Naive thymus-derived CD4-positive, alpha-beta T cell (primary cell): ENCODE measurements at regions not wholly inside any gene's neighbourhood (a gene's known extent, or its start where the extent isn't known, plus 50 kb on each side); places are given as distances from the start of the nearest gene placed in this dataset.

Experiments
- ATAC-seq: fragments of 150-1000 bp; cut with Tn5 transposase; 2 replicates; pipeline ENCODE4 v1.10.0; 2021; ENCODE audit warnings: mild to moderate bottlenecking, moderate library complexity
- CTCF ChIA-PET: fragments of 350-600 bp; sonication (Branson Sonifier 250); formaldehyde crosslinking; loops from one replicate; lab custom pipeline; 2021; ENCODE audit warnings: antibody characterized with exemption; lab: Charles Lee
- POLR2A ChIA-PET: fragments of 350-600 bp; sonication (Branson Sonifier 250); formaldehyde crosslinking; loops from one replicate; lab custom pipeline; 2021; ENCODE audit warnings: antibody characterized with exemption, inconsistent platforms; lab: Charles Lee
- DNase-seq, 9 donors: peaks; one replicate each; pipeline versions ENCODE4 v3.0.0 to v3.0.0-alpha.2; 2020 to 2022; ENCODE audit warnings: mixed read lengths in 1 of 9
- H3K27ac ChIP-seq: one replicate; pipeline ENCODE4 v1.7.0; 2013; ENCODE audit warnings: mild to moderate bottlenecking, low read depth, low read length, moderate library complexity
- H3K27me3 ChIP-seq, 2 donors: one replicate each; pipeline ENCODE4 v1.7.0; 2013; ENCODE audit warnings: low read length in 2 of 2, mild to moderate bottlenecking in 2 of 2, moderate library complexity in 2 of 2; ENCODE audit not compliant: control insufficient read depth in 2 of 2, insufficient read depth in 2 of 2
- H3K36me3 ChIP-seq, 3 experiments: 1 replicate in 2 of 3; 2 replicates in 1 of 3; pipeline ENCODE4 v1.7.0; 2013; ENCODE audit warnings: low read length in 3 of 3, mild to moderate bottlenecking in 3 of 3, moderate library complexity in 1 of 3; ENCODE audit not compliant: insufficient read depth in 3 of 3, control insufficient read depth in 2 of 3
- H3K4me1 ChIP-seq, 2 donors: one replicate each; pipeline ENCODE4 v1.7.0; 2013; ENCODE audit warnings: low read length in 2 of 2, mild to moderate bottlenecking in 2 of 2, moderate library complexity in 1 of 2; ENCODE audit not compliant: control insufficient read depth in 2 of 2, insufficient read depth in 2 of 2
- H3K4me3 ChIP-seq: 2 replicates; pipeline ENCODE4 v1.7.0; 2013; ENCODE audit warnings: mild to moderate bottlenecking, low read length
- H3K9me3 ChIP-seq, 3 experiments: 1 replicate in 2 of 3; 2 replicates in 1 of 3; pipeline ENCODE4 v1.7.0; 2013; ENCODE audit warnings: low read length in 3 of 3; ENCODE audit not compliant: control insufficient read depth in 2 of 3
- H3K27ac Mint-ChIP-seq, 9 donors: one replicate each; pipeline ENCODE4 v1.8.0; 2020 to 2022; ENCODE audit warnings: mixed read lengths in 9 of 9, mild to moderate bottlenecking in 8 of 9, moderate library complexity in 5 of 9, inconsistent platforms in 2 of 9
- H3K27me3 Mint-ChIP-seq, 5 donors: one replicate each; pipeline ENCODE4 v1.8.0; 2021 to 2022; ENCODE audit warnings: mixed read lengths in 5 of 5, mild to moderate bottlenecking in 1 of 5
- H3K36me3 Mint-ChIP-seq, 5 donors: one replicate each; pipeline ENCODE4 v1.8.0; 2020 to 2022; ENCODE audit warnings: mixed read lengths in 5 of 5, mild to moderate bottlenecking in 3 of 5, inconsistent platforms in 1 of 5
- H3K4me1 Mint-ChIP-seq, 7 donors: one replicate each; pipeline ENCODE4 v1.8.0; 2020 to 2022; ENCODE audit warnings: mixed read lengths in 7 of 7, mild to moderate bottlenecking in 3 of 7, inconsistent platforms in 1 of 7
- H3K4me3 Mint-ChIP-seq, 10 donors: one replicate each; pipeline ENCODE4 v1.8.0; 2020 to 2022; ENCODE audit warnings: mild to moderate bottlenecking in 10 of 10, mixed read lengths in 10 of 10, moderate library complexity in 6 of 10, inconsistent platforms in 2 of 10
- H3K9me3 Mint-ChIP-seq, 11 donors: one replicate each; pipeline ENCODE4 v1.8.0; 2020 to 2022; ENCODE audit warnings: mixed read lengths in 11 of 11, mild to moderate bottlenecking in 4 of 11, inconsistent platforms in 1 of 11, moderate library complexity in 1 of 11
- intact Hi-C, 2 donors: fragments of 100-400 bp; cut with micrococcal nuclease; formaldehyde crosslinking; loops; one replicate each; pipeline ENCODE4 v1.15.1; 2023

GRCh38 chr6:169145991-169146501 lies 107.6 kb downstream of the THBS2 start:
- ATAC-seq (no peak), DNase-seq (no peak)
- Histone ChIP-seq H3K4me1 (no peaks in the 10 kb centered on the region), H3K4me3 (no peak overlapping the region), H3K27ac (no peak overlapping the region), H3K9me3 (no peaks in the 10 kb centered on the region), H3K27me3 (no peaks in the 10 kb centered on the region), H3K36me3 (no peaks in the 10 kb centered on the region)
- ChIA-PET POLR2A (no interaction called here), CTCF (no interaction called here)
- H3K27me3 Mint-ChIP-seq, result peaks cover 0 to 23% (median 6%) of the 10 kb centered on the region in 5 donors
- intact Hi-C loops, result no loop called here
- H3K27ac Mint-ChIP-seq, result no peak overlapping the region
- no peak overlapping the region for H3K4me3 Mint-ChIP-seq
- no peaks in the 10 kb centered on the region for H3K4me1 Mint-ChIP-seq
- no peaks in the 10 kb centered on the region for H3K36me3 Mint-ChIP-seq
- H3K9me3 Mint-ChIP-seq, result peaks cover 0 to 27% (median 9%) of the 10 kb centered on the region in 11 donors

- Histone ChIP-seq H3K9me3 (no peaks in the 10 kb centered on the region), H3K27me3 (no peaks in the 10 kb centered on the region), H3K4me1 (no peaks in the 10 kb centered on the region), H3K4me3 (no peak overlapping the region), H3K36me3 (no peaks in the 10 kb centered on the region), H3K27ac (no peak overlapping the region)
- Mint-ChIP-seq H3K4me1 (no peaks in the 10 kb centered on the region), H3K27me3 (peaks cover 0 to 23% (median 6%) of the 10 kb centered on the region in 5 donors), H3K27ac (no peak overlapping the region), H3K36me3 (no peaks in the 10 kb centered on the region), H3K4me3 (no peak overlapping the region), H3K9me3 (peaks cover 0 to 21% (median 9%) of the 10 kb centered on the region in 11 donors)
- DNase-seq, result no peak
- ATAC-seq, result no peak
- ChIA-PET POLR2A (no interaction called here), CTCF (no interaction called here)
- intact Hi-C loops, result no loop called here
Observed at GRCh38 chr6:169145496-169145895, 108.2 kb downstream of the THBS2 start.

GRCh38 chr6:169144356-169144755 lies 109.3 kb downstream of the THBS2 start:
- Mint-ChIP-seq H3K27me3 (peaks cover 0 to 27% (median 6%) of the 10 kb centered on the region in 5 donors), H3K4me3 (no peak overlapping the region), H3K27ac (no peak overlapping the region), H3K4me1 (no peaks in the 10 kb centered on the region), H3K9me3 (peaks cover 0 to 10% (median 1%) of the 10 kb centered on the region in 11 donors), H3K36me3 (no peaks in the 10 kb centered on the region)
- intact Hi-C loops, result no loop called here
- Histone ChIP-seq H3K4me3 (no peak overlapping the region), H3K27ac (no peak overlapping the region), H3K4me1 (no peaks in the 10 kb centered on the region), H3K27me3 (no peaks in the 10 kb centered on the region), H3K36me3 (no peaks in the 10 kb centered on the region), H3K9me3 (no peaks in the 10 kb centered on the region)
- ChIA-PET CTCF (no interaction called here), POLR2A (no interaction called here)
- no peak for DNase-seq
- ATAC-seq, result no peak

- H3K27me3 Mint-ChIP-seq, result peaks cover 0 to 27% (median 6%) of the 10 kb centered on the region in 5 donors
- Histone ChIP-seq H3K27ac (no peak overlapping the region), H3K4me1 (no peaks in the 10 kb centered on the region), H3K36me3 (no peaks in the 10 kb centered on the region), H3K4me3 (no peak overlapping the region), H3K27me3 (no peaks in the 10 kb centered on the region), H3K9me3 (no peaks in the 10 kb centered on the region)
- intact Hi-C loops, result no loop called here
- no peak overlapping the region for H3K4me3 Mint-ChIP-seq
- no peaks in the 10 kb centered on the region for H3K36me3 Mint-ChIP-seq
- H3K4me1 Mint-ChIP-seq, result no peaks in the 10 kb centered on the region
- DNase-seq (no peak), ATAC-seq (no peak)
- POLR2A ChIA-PET, result no interaction called here
- H3K27ac Mint-ChIP-seq, result no peak overlapping the region
- CTCF ChIA-PET, result no interaction called here
- peaks cover 0 to 5% (median 0%) of the 10 kb centered on the region in 11 donors for H3K9me3 Mint-ChIP-seq
Observed at GRCh38 chr6:169142538-169142844, 111.2 kb downstream of the THBS2 start.

GRCh38 chr6:169141671-169142537 lies 111.7 kb downstream of the THBS2 start:
- Histone ChIP-seq H3K4me3 (no peak overlapping the region), H3K36me3 (no peaks in the 10 kb centered on the region), H3K27ac (no peak overlapping the region), H3K4me1 (no peaks in the 10 kb centered on the region), H3K9me3 (no peaks in the 10 kb centered on the region), H3K27me3 (no peaks in the 10 kb centered on the region)
- no peaks in the 10 kb centered on the region for H3K4me1 Mint-ChIP-seq
- no peak for ATAC-seq
- no peak overlapping the region for H3K4me3 Mint-ChIP-seq
- no peak for DNase-seq
- intact Hi-C loops, result no loop called here
- no peaks in the 10 kb centered on the region for H3K36me3 Mint-ChIP-seq
- ChIA-PET POLR2A (no interaction called here), CTCF (no interaction called here)
- H3K27ac Mint-ChIP-seq, result no peak overlapping the region
- peaks cover 0 to 26% (median 6%) of the 10 kb centered on the region in 5 donors for H3K27me3 Mint-ChIP-seq
- H3K9me3 Mint-ChIP-seq, result peaks cover 0 to 5% (median 0%) of the 10 kb centered on the region in 11 donors

- intact Hi-C loops, result no loop called here
- DNase-seq (no peak), ATAC-seq (no peak)
- no peaks in the 10 kb centered on the region for H3K27me3 ChIP-seq
- Mint-ChIP-seq H3K4me3 (no peak overlapping the region), H3K36me3 (no peaks in the 10 kb centered on the region), H3K27ac (no peak overlapping the region), H3K27me3 (peaks cover 0 to 21% (median 6%) of the 10 kb centered on the region in 5 donors), H3K9me3 (peaks cover 0 to 5% (median 0%) of the 10 kb centered on the region in 11 donors), H3K4me1 (no peaks in the 10 kb centered on the region)
- no peaks in the 10 kb centered on the region for H3K4me1 ChIP-seq
- no peaks in the 10 kb centered on the region for H3K9me3 ChIP-seq
- no peaks in the 10 kb centered on the region for H3K36me3 ChIP-seq
- ChIA-PET CTCF (no interaction called here), POLR2A (no interaction called here)
- H3K27ac ChIP-seq, result no peak overlapping the region
- no peak overlapping the region for H3K4me3 ChIP-seq
Observed at GRCh38 chr6:169140986-169141495, 112.6 kb downstream of the THBS2 start.
